ENCODE measurements at regions not wholly inside any gene's neighbourhood (a gene's known extent, or its start where the extent isn't known, plus 50 kb on each side); places are given as distances from the start of the nearest gene placed in this dataset.
"Not testable (repeated sequence)": the region's sequence is repeated elsewhere in the genome, so short reads cannot be mapped to it uniquely, and the experiment has no call there.

DNA sequence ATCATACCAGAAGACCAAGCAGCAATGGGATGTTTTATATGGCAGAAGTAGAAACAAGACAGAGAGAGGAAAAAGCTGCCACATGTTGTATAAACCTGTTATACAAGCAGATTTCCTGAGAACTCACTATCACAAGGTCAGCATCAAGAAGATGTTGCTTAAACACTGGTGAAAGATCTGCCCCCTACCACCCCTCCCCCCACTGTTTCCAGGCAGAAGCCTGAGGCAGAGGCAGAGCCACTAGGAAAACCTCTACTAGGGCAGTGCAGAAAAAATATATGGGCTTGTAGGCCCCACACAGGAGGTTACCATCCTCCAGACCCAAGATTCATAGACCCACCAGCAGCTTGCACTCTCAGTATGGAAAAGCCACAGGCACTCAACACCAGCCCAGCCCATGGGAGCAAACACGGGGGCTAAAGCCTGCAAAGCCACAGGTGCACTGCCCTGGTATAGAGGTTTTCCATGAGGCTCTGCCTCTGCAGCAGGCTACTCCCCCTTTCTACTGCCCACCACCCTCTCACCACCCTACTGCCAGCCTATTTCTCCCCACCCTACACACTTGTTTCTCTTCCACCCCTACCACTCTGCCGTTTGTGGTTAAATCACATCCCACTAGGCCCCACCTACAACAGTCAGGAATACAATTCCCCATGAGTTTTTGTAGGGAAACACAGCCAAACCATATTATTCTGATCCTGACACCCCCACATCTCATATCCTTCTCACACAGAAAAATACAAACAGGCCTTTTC is 274.2 kb downstream of the POTED start:
- not testable (repeated sequence) for TF ChIP-seq POLR2A (IDR thresholded peaks at IDR 0.05; ENCODE audit: low read length); GATA1 (IDR thresholded peaks at IDR 0.05; ENCODE audit: low read depth, low read length)

All from erythroblast (primary cell).